ENCODE measurements at regions not wholly inside any gene's neighbourhood (a gene's known extent, or its start where the extent isn't known, plus 50 kb on each side); places are given as distances from the start of the nearest gene placed in this dataset.
"Not testable (repeated sequence)": the region's sequence is repeated elsewhere in the genome, so short reads cannot be mapped to it uniquely, and the experiment has no call there.

GRCh38 chr12:97645726-97646125 lies 183.1 kb downstream of the RMST start:
- ChIA-PET CTCF (no interaction called here), POLR2A (no interaction called here)
- TF ChIP-seq, protein P1, sequence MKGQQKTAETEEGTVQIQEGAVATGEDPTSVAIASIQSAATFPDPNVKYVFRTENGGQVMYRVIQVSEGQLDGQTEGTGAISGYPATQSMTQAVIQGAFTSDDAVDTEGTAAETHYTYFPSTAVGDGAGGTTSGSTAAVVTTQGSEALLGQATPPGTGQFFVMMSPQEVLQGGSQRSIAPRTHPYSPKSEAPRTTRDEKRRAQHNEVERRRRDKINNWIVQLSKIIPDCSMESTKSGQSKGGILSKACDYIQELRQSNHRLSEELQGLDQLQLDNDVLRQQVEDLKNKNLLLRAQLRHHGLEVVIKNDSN (IDR thresholded peaks at IDR 0.05; ENCODE audit: borderline replicate concordance, low read depth) = no peak
- TF ChIP-seq CHD2 (IDR thresholded peaks at IDR 0.05; ENCODE audit: low read length, partially characterized antibody) (no peak), SMC3 (IDR thresholded peaks at IDR 0.05; ENCODE audit: low read depth, low read length) (no peak), ELF1 (IDR thresholded peaks at IDR 0.05) (no peak)
- DNase-seq = no peak
- Histone ChIP-seq H3K9me3 (no peaks in the 10 kb centered on the region), H3F3A (replicated peaks; ENCODE audit: insufficient read depth) (no peaks in the 10 kb centered on the region), H3K9me2 (no peaks in the 10 kb centered on the region), H3K36me3 (replicated peaks in 1 of 2; ENCODE audit: control insufficient read depth in 1 of 2, insufficient read depth in 2 of 2, low read length in 1 of 2) (no peaks in the 10 kb centered on the region), H3K4me1 (ENCODE audit: control insufficient read depth in 1 of 2, insufficient read depth in 2 of 2, low read depth in 1 of 2, low read length in 1 of 2) (no peaks in the 10 kb centered on the region), H3K4me3 (ENCODE audit: low read depth in 2 of 2, low read length in 1 of 2) (no peak overlapping the region), H2AFZ (ENCODE audit: low read depth) (no peak overlapping the region), H3K79me2 (ENCODE audit: insufficient read depth) (no peaks in the 10 kb centered on the region), H3K27me3 (ENCODE audit: insufficient read depth) (no peaks in the 10 kb centered on the region), H4K20me1 (ENCODE audit: insufficient read depth) (no peaks in the 10 kb centered on the region), H3K4me2 (no peak overlapping the region), H3K27ac (ENCODE audit: low read depth in 2 of 2, low read length in 1 of 2) (no peak overlapping the region), H3K9ac (no peak overlapping the region)
- 20% methylated on average over 1 of the region's 1 CpG for WGBS (ENCODE audit: low lambda C conversion rate)

GRCh38 chr12:97647142-97647541 lies 184.5 kb downstream of the RMST start:
- Histone ChIP-seq H3K27me3 (ENCODE audit: insufficient read depth) (no peaks in the 10 kb centered on the region), H3K9ac (no peak overlapping the region), H2AFZ (ENCODE audit: low read depth) (no peak overlapping the region), H3K9me3 (no peaks in the 10 kb centered on the region), H3K4me1 (ENCODE audit: control insufficient read depth in 1 of 2, insufficient read depth in 2 of 2, low read depth in 1 of 2, low read length in 1 of 2) (no peaks in the 10 kb centered on the region), H3F3A (replicated peaks; ENCODE audit: insufficient read depth) (no peaks in the 10 kb centered on the region), H4K20me1 (ENCODE audit: insufficient read depth) (no peaks in the 10 kb centered on the region), H3K4me2 (no peak overlapping the region), H3K36me3 (replicated peaks in 1 of 2; ENCODE audit: control insufficient read depth in 1 of 2, insufficient read depth in 2 of 2, low read length in 1 of 2) (no peaks in the 10 kb centered on the region), H3K27ac (ENCODE audit: low read depth in 2 of 2, low read length in 1 of 2) (no peak overlapping the region), H3K4me3 (ENCODE audit: low read depth in 2 of 2, low read length in 1 of 2) (no peak overlapping the region), H3K79me2 (ENCODE audit: insufficient read depth) (no peaks in the 10 kb centered on the region), H3K9me2 (no peaks in the 10 kb centered on the region)
- DNase-seq = no peak
- 0% methylated on average over 1 of the region's 1 CpG for WGBS (ENCODE audit: low lambda C conversion rate)
- no peak for TF ChIP-seq GATA2 (CRISPR knock-in tag; IDR thresholded peaks at IDR 0.05)
- TF ChIP-seq FOXJ3 (CRISPR knock-in tag; IDR thresholded peaks at IDR 0.05) = no peak
- TF ChIP-seq TAF1 (IDR thresholded peaks at IDR 0.05; ENCODE audit: borderline replicate concordance, low read depth, low read length) = no peak
- TF ChIP-seq, protein P2, sequence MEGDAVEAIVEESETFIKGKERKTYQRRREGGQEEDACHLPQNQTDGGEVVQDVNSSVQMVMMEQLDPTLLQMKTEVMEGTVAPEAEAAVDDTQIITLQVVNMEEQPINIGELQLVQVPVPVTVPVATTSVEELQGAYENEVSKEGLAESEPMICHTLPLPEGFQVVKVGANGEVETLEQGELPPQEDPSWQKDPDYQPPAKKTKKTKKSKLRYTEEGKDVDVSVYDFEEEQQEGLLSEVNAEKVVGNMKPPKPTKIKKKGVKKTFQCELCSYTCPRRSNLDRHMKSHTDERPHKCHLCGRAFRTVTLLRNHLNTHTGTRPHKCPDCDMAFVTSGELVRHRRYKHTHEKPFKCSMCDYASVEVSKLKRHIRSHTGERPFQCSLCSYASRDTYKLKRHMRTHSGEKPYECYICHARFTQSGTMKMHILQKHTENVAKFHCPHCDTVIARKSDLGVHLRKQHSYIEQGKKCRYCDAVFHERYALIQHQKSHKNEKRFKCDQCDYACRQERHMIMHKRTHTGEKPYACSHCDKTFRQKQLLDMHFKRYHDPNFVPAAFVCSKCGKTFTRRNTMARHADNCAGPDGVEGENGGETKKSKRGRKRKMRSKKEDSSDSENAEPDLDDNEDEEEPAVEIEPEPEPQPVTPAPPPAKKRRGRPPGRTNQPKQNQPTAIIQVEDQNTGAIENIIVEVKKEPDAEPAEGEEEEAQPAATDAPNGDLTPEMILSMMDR (IDR thresholded peaks at IDR 0.05) = no peak
- ChIA-PET POLR2A (no interaction called here), CTCF (no interaction called here)

DNA sequence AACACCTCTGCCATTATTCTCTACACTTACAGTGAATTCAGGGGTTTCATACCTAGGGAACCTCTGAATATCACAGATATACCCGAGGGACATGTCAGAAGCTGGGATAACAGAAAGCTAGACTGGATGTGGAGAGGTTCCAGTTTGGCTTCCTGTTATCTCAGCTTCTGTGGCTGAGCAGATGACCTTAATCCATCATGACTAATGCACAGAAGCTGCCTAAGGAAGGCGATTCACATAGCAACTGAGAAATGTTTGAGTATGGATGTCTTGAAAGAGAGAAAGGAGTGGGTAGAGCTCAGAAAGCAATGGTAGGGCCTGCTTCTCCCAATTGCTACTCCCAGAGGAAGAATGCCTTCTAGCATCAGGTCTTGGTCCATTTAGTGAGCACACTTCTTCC lies 187.6 kb downstream of the RMST start:
- Histone ChIP-seq H3K27ac (ENCODE audit: low read depth in 2 of 2, low read length in 1 of 2) (no peak overlapping the region), H3K27me3 (ENCODE audit: insufficient read depth) (no peaks in the 10 kb centered on the region), H3K4me1 (ENCODE audit: control insufficient read depth in 1 of 2, insufficient read depth in 2 of 2, low read depth in 1 of 2, low read length in 1 of 2) (no peaks in the 10 kb centered on the region), H3K9ac (no peak overlapping the region), H3K4me2 (no peak overlapping the region), H3K36me3 (replicated peaks in 1 of 2; ENCODE audit: control insufficient read depth in 1 of 2, insufficient read depth in 2 of 2, low read length in 1 of 2) (no peaks in the 10 kb centered on the region), H4K20me1 (ENCODE audit: insufficient read depth) (no peaks in the 10 kb centered on the region), H3K9me2 (no peaks in the 10 kb centered on the region), H3F3A (replicated peaks; ENCODE audit: insufficient read depth) (no peaks in the 10 kb centered on the region), H3K79me2 (ENCODE audit: insufficient read depth) (no peaks in the 10 kb centered on the region), H3K4me3 (ENCODE audit: low read depth in 2 of 2, low read length in 1 of 2) (no peak overlapping the region), H3K9me3 (no peaks in the 10 kb centered on the region), H2AFZ (ENCODE audit: low read depth) (no peak overlapping the region)
- no peak for TF ChIP-seq RAD21 (IDR thresholded peaks at IDR 0.05; ENCODE audit: low read length)
- TF ChIP-seq, protein P3, sequence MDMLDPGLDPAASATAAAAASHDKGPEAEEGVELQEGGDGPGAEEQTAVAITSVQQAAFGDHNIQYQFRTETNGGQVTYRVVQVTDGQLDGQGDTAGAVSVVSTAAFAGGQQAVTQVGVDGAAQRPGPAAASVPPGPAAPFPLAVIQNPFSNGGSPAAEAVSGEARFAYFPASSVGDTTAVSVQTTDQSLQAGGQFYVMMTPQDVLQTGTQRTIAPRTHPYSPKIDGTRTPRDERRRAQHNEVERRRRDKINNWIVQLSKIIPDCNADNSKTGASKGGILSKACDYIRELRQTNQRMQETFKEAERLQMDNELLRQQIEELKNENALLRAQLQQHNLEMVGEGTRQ (IDR thresholded peaks at IDR 0.05; ENCODE audit: borderline replicate concordance, low read depth, low read length) = no peak
- ChIA-PET CTCF (no interaction called here), POLR2A (no interaction called here)
- WGBS (ENCODE audit: low lambda C conversion rate) = 0% methylated on average over 2 of the region's 2 CpGs
- no peak for DNase-seq

GRCh38 chr12:97656548-97656947 lies 193.9 kb downstream of the RMST start:
- DNase-seq; H3K4me3 ChIP-seq (ENCODE audit: low read depth in 2 of 2, low read length in 1 of 2); CTCF ChIA-PET; POLR2A ChIA-PET; H3F3A ChIP-seq (replicated peaks; ENCODE audit: insufficient read depth); H3K27me3 ChIP-seq (ENCODE audit: insufficient read depth); H2AFZ ChIP-seq (ENCODE audit: low read depth); H3K9me3 ChIP-seq; H3K4me1 ChIP-seq (ENCODE audit: control insufficient read depth in 1 of 2, insufficient read depth in 2 of 2, low read depth in 1 of 2, low read length in 1 of 2); H3K36me3 ChIP-seq (replicated peaks in 1 of 2; ENCODE audit: control insufficient read depth in 1 of 2, insufficient read depth in 2 of 2, low read length in 1 of 2); H3K4me2 ChIP-seq; H3K9ac ChIP-seq; H4K20me1 ChIP-seq (ENCODE audit: insufficient read depth); H3K79me2 ChIP-seq (ENCODE audit: insufficient read depth); H3K27ac ChIP-seq (ENCODE audit: low read depth in 2 of 2, low read length in 1 of 2); H3K9me2 ChIP-seq: not testable (repeated sequence)
- WGBS (ENCODE audit: low lambda C conversion rate) = 71% methylated on average over 11 of the region's 19 CpGs

Data from SK-N-SH (cell line).